GM10266 (cell line): ENCODE measurements at regions not wholly inside any gene's neighbourhood (a gene's known extent, or its start where the extent isn't known, plus 50 kb on each side); places are given as distances from the start of the nearest gene placed in this dataset.

Experiments used
- DNase-seq: peaks from one replicate; pipeline ENCODE4 v3.0.0; 2012; ENCODE audit errors: extremely low spot score
- CTCF ChIP-seq: IDR thresholded peaks from 2 replicates; pipeline ENCODE4 v1.5.1; 2012; ENCODE audit warnings: mild to moderate bottlenecking, low read depth; ENCODE audit not compliant: control insufficient read depth, insufficient read depth; ENCODE audit errors: missing control alignments

GRCh38 chr9:105957830-105958229, 263.5 kb downstream of the TMEM38B start:
- no peak for TF ChIP-seq CTCF
- DNase-seq = no peak

GRCh38 chr9:105958587-105958986, 264.2 kb downstream of the TMEM38B start:
- TF ChIP-seq CTCF = no peak
- DNase-seq = no peak

GRCh38 chr9:105959531-105959930, 265.2 kb downstream of the TMEM38B start:
- no peak for TF ChIP-seq CTCF
- no peak for DNase-seq

GRCh38 chr9:105963343-105964099, 269.2 kb downstream of the TMEM38B start:
- DNase-seq = no peak

GRCh38 chr9:105964156-105964555, 269.8 kb downstream of the TMEM38B start:
- no peak for TF ChIP-seq CTCF
- DNase-seq = no peak

More at GRCh38 chr9:105963343-105964099, 269.2 kb downstream of the TMEM38B start:
- no peak for TF ChIP-seq CTCF

GRCh38 chr9:105966834-105967233, 272.5 kb downstream of the TMEM38B start:
- TF ChIP-seq CTCF = no peak
- no peak for DNase-seq

- no peak for DNase-seq
- TF ChIP-seq CTCF = no peak
These were observed 272.9 kb downstream of the TMEM38B start for GRCh38 chr9:105967248-105967647.
